ENCODE measurements at regions not wholly inside any gene's neighbourhood (a gene's known extent, or its start where the extent isn't known, plus 50 kb on each side); places are given as distances from the start of the nearest gene placed in this dataset.

DNA sequence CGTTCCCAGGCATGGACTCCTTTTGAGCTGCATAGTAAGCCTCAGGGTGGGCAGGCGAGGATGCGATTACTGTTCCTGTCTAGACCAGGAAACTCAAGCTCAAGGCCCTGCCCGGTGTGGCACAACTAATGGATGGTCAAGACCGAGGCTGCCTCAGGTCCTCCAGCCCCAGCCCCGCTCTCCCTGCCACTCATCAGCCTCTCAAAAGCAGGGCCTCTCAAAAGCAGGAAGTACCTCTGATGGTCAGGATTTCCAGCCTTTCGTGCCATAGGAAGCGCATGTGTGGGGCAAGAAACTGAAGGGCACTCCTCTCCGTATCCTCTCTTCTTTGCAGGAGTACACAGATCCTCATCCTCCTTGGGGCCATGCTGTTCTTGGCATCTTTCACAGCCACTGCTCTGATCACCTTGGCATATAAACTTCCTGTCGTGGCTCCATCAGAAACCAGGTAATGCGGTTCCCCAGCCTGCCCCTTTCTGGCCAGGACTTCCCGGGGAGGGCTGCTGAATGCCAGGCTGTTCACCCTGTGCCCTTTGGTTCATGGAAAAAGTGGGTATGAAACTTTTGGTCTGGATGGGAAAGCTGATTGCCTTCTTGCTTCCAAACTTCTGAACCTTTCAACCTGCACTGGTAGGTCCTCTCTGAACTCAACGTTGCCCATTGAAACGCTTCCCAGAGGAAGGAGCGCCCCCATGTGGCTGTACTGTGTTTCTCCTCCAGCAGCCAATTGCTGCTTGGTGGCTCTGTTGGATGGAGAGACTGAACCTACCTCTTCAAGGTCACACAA, 82.8 kb upstream of the SEC11C start:
- TF ChIP-seq, protein P1, sequence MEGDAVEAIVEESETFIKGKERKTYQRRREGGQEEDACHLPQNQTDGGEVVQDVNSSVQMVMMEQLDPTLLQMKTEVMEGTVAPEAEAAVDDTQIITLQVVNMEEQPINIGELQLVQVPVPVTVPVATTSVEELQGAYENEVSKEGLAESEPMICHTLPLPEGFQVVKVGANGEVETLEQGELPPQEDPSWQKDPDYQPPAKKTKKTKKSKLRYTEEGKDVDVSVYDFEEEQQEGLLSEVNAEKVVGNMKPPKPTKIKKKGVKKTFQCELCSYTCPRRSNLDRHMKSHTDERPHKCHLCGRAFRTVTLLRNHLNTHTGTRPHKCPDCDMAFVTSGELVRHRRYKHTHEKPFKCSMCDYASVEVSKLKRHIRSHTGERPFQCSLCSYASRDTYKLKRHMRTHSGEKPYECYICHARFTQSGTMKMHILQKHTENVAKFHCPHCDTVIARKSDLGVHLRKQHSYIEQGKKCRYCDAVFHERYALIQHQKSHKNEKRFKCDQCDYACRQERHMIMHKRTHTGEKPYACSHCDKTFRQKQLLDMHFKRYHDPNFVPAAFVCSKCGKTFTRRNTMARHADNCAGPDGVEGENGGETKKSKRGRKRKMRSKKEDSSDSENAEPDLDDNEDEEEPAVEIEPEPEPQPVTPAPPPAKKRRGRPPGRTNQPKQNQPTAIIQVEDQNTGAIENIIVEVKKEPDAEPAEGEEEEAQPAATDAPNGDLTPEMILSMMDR (IDR thresholded peaks at IDR 0.05), result peak; percentile 62 to 92 (median 89)
- no peak for TF ChIP-seq POLR2A (IDR thresholded peaks at IDR 0.05)
- intact Hi-C loops (cut with DNase I), result loop anchor here (2.0 to 5.0 kb wide), 2 partner anchors 275 to 276 kb away; no protein-coding TSS in a partner anchor
- Histone ChIP-seq H3K27ac (no peak overlapping the region), H3K4me3 (no peak overlapping the region), H3K4me1 (replicated peaks in 1 of 2) (no peaks in the 10 kb centered on the region), H3K27me3 (no peaks in the 10 kb centered on the region), H3K36me3 (replicated peaks in 1 of 2) (no peaks in the 10 kb centered on the region), H3K9me3 (replicated peaks in 1 of 3) (no peaks in the 10 kb centered on the region)
- DNase-seq, result peak; percentile 44 to 88 (median 76)
- WGBS, 4 donors, result 62 to 71% (median 67%) methylated on average over 12 to 15 of the region's 15 CpGs

DNA sequence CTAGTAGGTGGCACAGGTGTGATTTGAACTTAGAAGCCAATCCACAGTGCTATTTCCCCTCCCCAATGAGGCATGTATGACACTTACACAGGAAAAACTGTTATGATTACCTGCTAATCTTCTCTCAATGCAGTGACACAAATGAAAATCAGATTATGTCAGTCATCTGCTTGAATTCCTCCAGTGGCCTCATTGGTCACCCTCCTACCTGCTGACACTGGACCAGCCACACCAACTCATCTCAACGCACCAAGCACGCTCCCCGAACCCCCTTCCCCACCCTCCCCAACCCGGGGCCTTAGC, 82.2 kb upstream of the SEC11C start:
- no peaks in the 10 kb centered on the region for H3K36me3 ChIP-seq (replicated peaks in 1 of 2)
- TF ChIP-seq, protein P1 (IDR thresholded peaks at IDR 0.05), result no peak
- TF ChIP-seq POLR2A (IDR thresholded peaks at IDR 0.05), result no peak
- DNase-seq, result no peak
- H3K4me3 ChIP-seq, result no peak overlapping the region
- H3K9me3 ChIP-seq (replicated peaks in 1 of 3), result no peaks in the 10 kb centered on the region
- 71 to 89% (median 80%) methylated on average over 4 of the region's 4 CpGs for WGBS, 4 donors
- H3K27ac ChIP-seq, result no peak overlapping the region
- no peaks in the 10 kb centered on the region for H3K4me1 ChIP-seq (replicated peaks in 1 of 2)
- intact Hi-C loops (cut with DNase I), result loop anchor here (2.0 to 5.0 kb wide), 2 partner anchors 275 to 277 kb away; no protein-coding TSS in a partner anchor
- no peaks in the 10 kb centered on the region for H3K27me3 ChIP-seq

DNA sequence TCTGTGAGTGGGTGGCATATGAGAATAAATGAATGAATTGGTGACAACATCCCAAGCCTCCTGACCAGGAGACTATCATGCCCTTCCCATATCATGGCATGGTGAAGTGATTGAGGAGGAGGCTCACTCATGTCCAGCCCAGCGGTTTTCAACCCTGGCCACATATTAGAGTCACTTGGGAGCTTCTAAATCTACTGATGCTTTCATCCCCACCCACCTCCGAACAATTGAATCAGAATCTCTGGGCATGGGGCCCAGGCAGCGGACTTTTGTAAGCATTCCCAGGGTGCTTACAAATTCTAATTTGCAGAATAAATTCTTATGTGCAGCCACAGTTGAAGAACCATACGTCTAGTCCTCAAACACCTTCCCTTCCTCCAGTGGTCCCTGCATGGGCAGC, 81.7 kb upstream of the SEC11C start:
- intact Hi-C loops (cut with DNase I), result loop anchor here (2.0 to 5.0 kb wide), 2 partner anchors 276 to 277 kb away; no protein-coding TSS in a partner anchor
- Histone ChIP-seq H3K4me1 (replicated peaks in 1 of 2) (no peaks in the 10 kb centered on the region), H3K27ac (no peak overlapping the region)

DNA sequence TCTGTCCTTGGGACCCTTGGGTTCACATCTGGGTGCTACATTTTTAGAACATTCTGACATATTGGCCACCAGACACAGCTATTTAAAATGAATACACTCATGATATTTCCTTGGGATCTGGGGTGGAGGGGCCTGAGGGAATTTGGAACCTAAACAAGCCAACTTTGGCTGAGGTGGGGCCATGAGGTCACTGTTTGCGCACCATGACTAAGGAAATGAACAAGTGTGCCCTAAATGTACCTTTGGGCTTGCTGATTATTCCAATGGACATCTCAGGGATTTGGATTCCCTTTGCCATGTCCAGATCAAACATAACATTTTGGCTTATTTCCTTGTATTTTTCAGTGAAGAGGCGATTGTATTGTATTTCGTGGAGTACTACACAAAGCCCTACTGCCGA, 80.5 kb upstream of the SEC11C start:
- no peak overlapping the region for H3K27ac ChIP-seq
- no peaks in the 10 kb centered on the region for H3K9me3 ChIP-seq (replicated peaks in 1 of 3)
- intact Hi-C loops (cut with DNase I), result loop anchor here in 1 of 2 donors (5.0 kb wide), 1 partner anchor 277 kb away; no protein-coding TSS in a partner anchor
- WGBS, 4 donors, result 85 to 98% (median 91%) methylated on average over 4 of the region's 4 CpGs
- peak in 1 of 7 donors; percentile 1 for DNase-seq
- no peaks in the 10 kb centered on the region for H3K36me3 ChIP-seq (replicated peaks in 1 of 2)
- no peaks in the 10 kb centered on the region for H3K4me1 ChIP-seq (replicated peaks in 1 of 2)
- no peaks in the 10 kb centered on the region for H3K27me3 ChIP-seq
- H3K4me3 ChIP-seq, result no peak overlapping the region
- TF ChIP-seq, protein P1 (IDR thresholded peaks at IDR 0.05), result no peak
- TF ChIP-seq POLR2A (IDR thresholded peaks at IDR 0.05), result no peak

More for the DNA sequence above, 81.7 kb upstream of the SEC11C start:
- TF ChIP-seq, protein P1 (IDR thresholded peaks at IDR 0.05), result no peak
- TF ChIP-seq POLR2A (IDR thresholded peaks at IDR 0.05), result no peak
- no peaks in the 10 kb centered on the region for H3K9me3 ChIP-seq (replicated peaks in 1 of 3)
- H3K4me3 ChIP-seq, result no peak overlapping the region
- 63 to 76% (median 69%) methylated on average over 4 of the region's 4 CpGs for WGBS, 4 donors
- DNase-seq, result no peak
- H3K36me3 ChIP-seq (replicated peaks in 1 of 2), result no peaks in the 10 kb centered on the region
- no peaks in the 10 kb centered on the region for H3K27me3 ChIP-seq

All from adrenal gland (tissue), 9 donors.